Activated CD4-positive, alpha-beta memory T cell treated with anti-CD3 and anti-CD28 coated beads for 36 hours (primary cell): ENCODE measurements at regions not wholly inside any gene's neighbourhood (a gene's known extent, or its start where the extent isn't known, plus 50 kb on each side); places are given as distances from the start of the nearest gene placed in this dataset.

ENCODE experiments used
- CTCF ChIA-PET: fragments of 350-600 bp; sonication (Branson Sonifier 250); formaldehyde crosslinking; loops from one replicate; lab custom pipeline; 2021; ENCODE audit warnings: antibody characterized with exemption, inconsistent platforms; lab: Charles Lee
- POLR2A ChIA-PET: fragments of 350-600 bp; sonication (Branson Sonifier 250); formaldehyde crosslinking; loops from one replicate; lab custom pipeline; 2021; ENCODE audit warnings: antibody characterized with exemption; lab: Charles Lee
- DNase-seq: peaks from one replicate; pipeline ENCODE4 v3.0.0-alpha.2; 2020
- H3K27ac Mint-ChIP-seq: one replicate; pipeline ENCODE4 v1.8.0; 2021; ENCODE audit warnings: mixed read lengths
- H3K27me3 Mint-ChIP-seq: one replicate; pipeline ENCODE4 v1.8.0; 2021; ENCODE audit warnings: mixed read lengths
- H3K36me3 Mint-ChIP-seq: one replicate; pipeline ENCODE4 v1.8.0; 2021; ENCODE audit warnings: mixed read lengths
- H3K4me1 Mint-ChIP-seq: one replicate; pipeline ENCODE4 v1.8.0; 2021; ENCODE audit warnings: low read depth, mixed read lengths
- H3K4me3 Mint-ChIP-seq: one replicate; pipeline ENCODE4 v1.8.0; 2021; ENCODE audit warnings: mild to moderate bottlenecking, mixed read lengths
- H3K9me3 Mint-ChIP-seq: one replicate; pipeline ENCODE4 v1.8.0; 2021; ENCODE audit warnings: mixed read lengths
- intact Hi-C: fragments of 100-400 bp; cut with micrococcal nuclease; formaldehyde crosslinking; loops from one replicate; pipeline ENCODE4 v1.15.1; 2023

GRCh38 chr4:10267066-10267465, 150.5 kb upstream of the WDR1 start:
- POLR2A ChIA-PET = no interaction called here
- no peaks in the 10 kb centered on the region for H3K9me3 Mint-ChIP-seq
- no peaks in the 10 kb centered on the region for H3K4me1 Mint-ChIP-seq
- H3K27me3 Mint-ChIP-seq = no peaks in the 10 kb centered on the region
- H3K4me3 Mint-ChIP-seq = no peak overlapping the region
- H3K36me3 Mint-ChIP-seq = no peaks in the 10 kb centered on the region
- no peak overlapping the region for H3K27ac Mint-ChIP-seq
- CTCF ChIA-PET = no interaction called here
- intact Hi-C loops = no loop called here
- DNase-seq = no peak

- no peak for DNase-seq
- peaks cover 4% of the 10 kb centered on the region for H3K27me3 Mint-ChIP-seq
- H3K36me3 Mint-ChIP-seq = no peaks in the 10 kb centered on the region
- no peak overlapping the region for H3K27ac Mint-ChIP-seq
- intact Hi-C loops = no loop called here
- CTCF ChIA-PET = no interaction called here
- H3K9me3 Mint-ChIP-seq = no peaks in the 10 kb centered on the region
- H3K4me3 Mint-ChIP-seq = no peak overlapping the region
- no peaks in the 10 kb centered on the region for H3K4me1 Mint-ChIP-seq
- POLR2A ChIA-PET = no interaction called here
Observed at GRCh38 chr4:10260777-10261176, 144.2 kb upstream of the WDR1 start.

GRCh38 chr4:10259976-10260375, 143.4 kb upstream of the WDR1 start:
- POLR2A ChIA-PET = no interaction called here
- DNase-seq = no peak
- H3K27ac Mint-ChIP-seq = no peak overlapping the region
- CTCF ChIA-PET = no interaction called here
- intact Hi-C loops = loop anchor here (10.0 kb wide), 1 partner anchor 275 kb away; no protein-coding TSS in a partner anchor
- H3K36me3 Mint-ChIP-seq = no peaks in the 10 kb centered on the region
- no peak overlapping the region for H3K4me3 Mint-ChIP-seq
- H3K4me1 Mint-ChIP-seq = no peaks in the 10 kb centered on the region
- no peaks in the 10 kb centered on the region for H3K9me3 Mint-ChIP-seq
- H3K27me3 Mint-ChIP-seq = peaks cover 4% of the 10 kb centered on the region

- no peaks in the 10 kb centered on the region for H3K4me1 Mint-ChIP-seq
Observed at GRCh38 chr4:10256203-10256602, 139.6 kb upstream of the WDR1 start.

GRCh38 chr4:10253765-10254164, 137.2 kb upstream of the WDR1 start:
- POLR2A ChIA-PET = no interaction called here
- H3K4me1 Mint-ChIP-seq = no peaks in the 10 kb centered on the region
- H3K27ac Mint-ChIP-seq = no peak overlapping the region
- H3K9me3 Mint-ChIP-seq = no peaks in the 10 kb centered on the region
- H3K27me3 Mint-ChIP-seq = peaks cover 5% of the 10 kb centered on the region
- CTCF ChIA-PET = no interaction called here
- no peak for DNase-seq
- H3K4me3 Mint-ChIP-seq = no peak overlapping the region
- no peaks in the 10 kb centered on the region for H3K36me3 Mint-ChIP-seq
- intact Hi-C loops = loop anchor here (10.0 kb wide), 1 partner anchor 281 kb away; no protein-coding TSS in a partner anchor

More at GRCh38 chr4:10256203-10256602, 139.6 kb upstream of the WDR1 start:
- H3K27me3 Mint-ChIP-seq = peaks cover 4% of the 10 kb centered on the region
- intact Hi-C loops = loop anchor here (10.0 kb wide), 1 partner anchor 279 kb away; no protein-coding TSS in a partner anchor
- H3K4me3 Mint-ChIP-seq = no peak overlapping the region
- POLR2A ChIA-PET = no interaction called here
- H3K36me3 Mint-ChIP-seq = no peaks in the 10 kb centered on the region
- H3K9me3 Mint-ChIP-seq = no peaks in the 10 kb centered on the region
- no peak for DNase-seq
- CTCF ChIA-PET = no interaction called here
- H3K27ac Mint-ChIP-seq = no peak overlapping the region

GRCh38 chr4:10245751-10246150, 129.2 kb upstream of the WDR1 start:
- no peaks in the 10 kb centered on the region for H3K4me1 Mint-ChIP-seq
- ChIA-PET CTCF (no interaction called here), POLR2A (no interaction called here)
- no peak for DNase-seq
- H3K4me3 Mint-ChIP-seq = no peak overlapping the region
- no peak overlapping the region for H3K27ac Mint-ChIP-seq
- H3K27me3 Mint-ChIP-seq = peaks cover 7% of the 10 kb centered on the region
- H3K9me3 Mint-ChIP-seq = no peaks in the 10 kb centered on the region
- intact Hi-C loops = loop anchor here (10.0 kb wide), 1 partner anchor 61 kb away; no protein-coding TSS in a partner anchor
- no peaks in the 10 kb centered on the region for H3K36me3 Mint-ChIP-seq

GRCh38 chr4:10243856-10244255, 127.3 kb upstream of the WDR1 start:
- intact Hi-C loops = loop anchor here (10.0 kb wide), 1 partner anchor 59 kb away; no protein-coding TSS in a partner anchor
- POLR2A ChIA-PET = no interaction called here
- no peak for DNase-seq
- no peaks in the 10 kb centered on the region for H3K36me3 Mint-ChIP-seq
- no peaks in the 10 kb centered on the region for H3K4me1 Mint-ChIP-seq
- no peaks in the 10 kb centered on the region for H3K9me3 Mint-ChIP-seq
- CTCF ChIA-PET = no interaction called here
- peaks cover 6% of the 10 kb centered on the region for H3K27me3 Mint-ChIP-seq
- no peak overlapping the region for H3K4me3 Mint-ChIP-seq
- H3K27ac Mint-ChIP-seq = no peak overlapping the region

- CTCF ChIA-PET = no interaction called here
- Mint-ChIP-seq H3K27ac (no peak overlapping the region), H3K4me3 (no peak overlapping the region), H3K27me3 (no peaks in the 10 kb centered on the region), H3K36me3 (no peaks in the 10 kb centered on the region), H3K9me3 (no peaks in the 10 kb centered on the region), H3K4me1 (no peaks in the 10 kb centered on the region)
- no peak for DNase-seq
- intact Hi-C loops = loop anchor here (10.0 kb wide), 1 partner anchor 56 kb away; no protein-coding TSS in a partner anchor
- POLR2A ChIA-PET = no interaction called here
Observed at GRCh38 chr4:10240691-10241090, 124.1 kb upstream of the WDR1 start.

- no peak overlapping the region for H3K4me3 Mint-ChIP-seq
- intact Hi-C loops = loop anchor here (5.0 to 10.0 kb wide), 2 partner anchors 38 to 55 kb away; no protein-coding TSS in a partner anchor
- H3K9me3 Mint-ChIP-seq = no peaks in the 10 kb centered on the region
- CTCF ChIA-PET = no interaction called here
- no peaks in the 10 kb centered on the region for H3K36me3 Mint-ChIP-seq
- H3K27ac Mint-ChIP-seq = no peak overlapping the region
- no peaks in the 10 kb centered on the region for H3K27me3 Mint-ChIP-seq
- no peak for DNase-seq
- POLR2A ChIA-PET = no interaction called here
- H3K4me1 Mint-ChIP-seq = no peaks in the 10 kb centered on the region
Observed at GRCh38 chr4:10239982-10240654, 123.5 kb upstream of the WDR1 start.

GRCh38 chr4:10237131-10237530, 120.5 kb upstream of the WDR1 start:
- CTCF ChIA-PET = no interaction called here
- no peaks in the 10 kb centered on the region for H3K9me3 Mint-ChIP-seq
- POLR2A ChIA-PET = no interaction called here
- no peaks in the 10 kb centered on the region for H3K4me1 Mint-ChIP-seq
- H3K27me3 Mint-ChIP-seq = no peaks in the 10 kb centered on the region
- intact Hi-C loops = loop anchor here (5.0 kb wide), 1 partner anchor 35 kb away; no protein-coding TSS in a partner anchor
- no peak for DNase-seq
- no peaks in the 10 kb centered on the region for H3K36me3 Mint-ChIP-seq
- H3K4me3 Mint-ChIP-seq = no peak overlapping the region
- H3K27ac Mint-ChIP-seq = no peak overlapping the region

- Mint-ChIP-seq H3K27ac (no peak overlapping the region), H3K4me1 (no peaks in the 10 kb centered on the region), H3K27me3 (no peaks in the 10 kb centered on the region), H3K9me3 (no peaks in the 10 kb centered on the region), H3K4me3 (no peak overlapping the region), H3K36me3 (no peaks in the 10 kb centered on the region)
- ChIA-PET POLR2A (no interaction called here), CTCF (no interaction called here)
- DNase-seq = no peak
- intact Hi-C loops = no loop called here
Observed at GRCh38 chr4:10232114-10232513, 115.5 kb upstream of the WDR1 start.

- H3K9me3 Mint-ChIP-seq = no peaks in the 10 kb centered on the region
- DNase-seq = no peak
- no peak overlapping the region for H3K4me3 Mint-ChIP-seq
- H3K27ac Mint-ChIP-seq = no peak overlapping the region
- H3K36me3 Mint-ChIP-seq = no peaks in the 10 kb centered on the region
- no peaks in the 10 kb centered on the region for H3K27me3 Mint-ChIP-seq
- ChIA-PET CTCF (no interaction called here), POLR2A (no interaction called here)
- intact Hi-C loops = no loop called here
- no peaks in the 10 kb centered on the region for H3K4me1 Mint-ChIP-seq
Observed at GRCh38 chr4:10226756-10227155, 110.2 kb upstream of the WDR1 start.

- no peaks in the 10 kb centered on the region for H3K36me3 Mint-ChIP-seq
- H3K9me3 Mint-ChIP-seq = no peaks in the 10 kb centered on the region
- no peaks in the 10 kb centered on the region for H3K27me3 Mint-ChIP-seq
- ChIA-PET POLR2A (no interaction called here), CTCF (no interaction called here)
- no peak overlapping the region for H3K27ac Mint-ChIP-seq
- no peak for DNase-seq
- no peak overlapping the region for H3K4me3 Mint-ChIP-seq
- intact Hi-C loops = no loop called here
- H3K4me1 Mint-ChIP-seq = no peaks in the 10 kb centered on the region
Observed at GRCh38 chr4:10225096-10225495, 108.5 kb upstream of the WDR1 start.
